ENCODE measurements at regions not wholly inside any gene's neighbourhood (a gene's known extent, or its start where the extent isn't known, plus 50 kb on each side); places are given as distances from the start of the nearest gene placed in this dataset.

- H3K9me3 ChIP-seq, result no peaks in the 10 kb centered on the region
- no peaks in the 10 kb centered on the region for H3K4me1 ChIP-seq
- no peak overlapping the region for H3K4me3 ChIP-seq
- no peak overlapping the region for H3K27ac ChIP-seq
- no peaks in the 10 kb centered on the region for H3K27me3 ChIP-seq
- TF ChIP-seq POLR2A (IDR thresholded peaks at IDR 0.05) (no peak), CTCF (IDR thresholded peaks at IDR 0.05) (no peak)
- H3K36me3 ChIP-seq, result no peaks in the 10 kb centered on the region
- DNase-seq, result no peak
Measured at GRCh38 chr9:105858006-105858690, 163.8 kb downstream of the TMEM38B start.

GRCh38 chr9:105858877-105859276 is 164.5 kb downstream of the TMEM38B start:
- DNase-seq, result no peak
- Histone ChIP-seq H3K27ac (no peak overlapping the region), H3K27me3 (no peaks in the 10 kb centered on the region), H3K36me3 (no peaks in the 10 kb centered on the region), H3K4me1 (no peaks in the 10 kb centered on the region), H3K9me3 (no peaks in the 10 kb centered on the region), H3K4me3 (no peak overlapping the region)
- TF ChIP-seq POLR2A (IDR thresholded peaks at IDR 0.05), result no peak
- TF ChIP-seq CTCF (IDR thresholded peaks at IDR 0.05), result no peak

GRCh38 chr9:105859428-105860091 is 165.2 kb downstream of the TMEM38B start:
- Histone ChIP-seq H3K27me3 (no peaks in the 10 kb centered on the region), H3K9me3 (no peaks in the 10 kb centered on the region), H3K36me3 (no peaks in the 10 kb centered on the region), H3K4me1 (no peaks in the 10 kb centered on the region), H3K27ac (no peak overlapping the region), H3K4me3 (no peak overlapping the region)
- TF ChIP-seq CTCF (IDR thresholded peaks at IDR 0.05) (no peak), POLR2A (IDR thresholded peaks at IDR 0.05) (no peak)
- no peak for DNase-seq

GRCh38 chr9:105860516-105860915 is 166.2 kb downstream of the TMEM38B start:
- Histone ChIP-seq H3K27me3 (no peaks in the 10 kb centered on the region), H3K9me3 (no peaks in the 10 kb centered on the region), H3K36me3 (no peaks in the 10 kb centered on the region), H3K4me1 (no peaks in the 10 kb centered on the region), H3K4me3 (no peak overlapping the region), H3K27ac (no peak overlapping the region)
- TF ChIP-seq CTCF (IDR thresholded peaks at IDR 0.05), result no peak
- no peak for TF ChIP-seq POLR2A (IDR thresholded peaks at IDR 0.05)
- DNase-seq, result no peak

GRCh38 chr9:105861972-105862371 is 167.6 kb downstream of the TMEM38B start:
- H3K4me1 ChIP-seq, result no peaks in the 10 kb centered on the region
- H3K27ac ChIP-seq, result no peak overlapping the region
- no peak for DNase-seq
- TF ChIP-seq CTCF (IDR thresholded peaks at IDR 0.05) (no peak), POLR2A (IDR thresholded peaks at IDR 0.05) (no peak)
- no peaks in the 10 kb centered on the region for H3K27me3 ChIP-seq
- H3K4me3 ChIP-seq, result no peak overlapping the region
- H3K36me3 ChIP-seq, result no peaks in the 10 kb centered on the region
- no peaks in the 10 kb centered on the region for H3K9me3 ChIP-seq

All from Peyer's patch (tissue), 4 donors.